Skeletal muscle cell (primary cell): ENCODE measurements at regions not wholly inside any gene's neighbourhood (a gene's known extent, or its start where the extent isn't known, plus 50 kb on each side); places are given as distances from the start of the nearest gene placed in this dataset.

ENCODE experiments used
- DNase-seq: peaks from one replicate; pipeline ENCODE4 v3.0.0-alpha.2; 2010; ENCODE audit warnings: low read depth
- H3K4me3 ChIP-seq: 2 replicates; pipeline ENCODE4 v1.5.1; 2011; ENCODE audit warnings: low read depth, mild to moderate bottlenecking, control low read depth, low read length, moderate library complexity

- no peak overlapping the region for H3K4me3 ChIP-seq
- DNase-seq, result no peak
Measured at GRCh38 chr18:8458546-8459215, 150.6 kb upstream of the RAB12 start.

GRCh38 chr18:8460748-8461147 is 148.5 kb upstream of the RAB12 start:
- DNase-seq, result no peak
- H3K4me3 ChIP-seq, result no peak overlapping the region

- H3K4me3 ChIP-seq, result no peak overlapping the region
- DNase-seq, result no peak
Measured at GRCh38 chr18:8461544-8461943, 147.7 kb upstream of the RAB12 start.

- DNase-seq, result no peak
- H3K4me3 ChIP-seq, result no peak overlapping the region
Measured at GRCh38 chr18:8462651-8463185, 146.5 kb upstream of the RAB12 start.

- DNase-seq, result no peak
- no peak overlapping the region for H3K4me3 ChIP-seq
Measured at GRCh38 chr18:8463791-8464190, 145.4 kb upstream of the RAB12 start.

GRCh38 chr18:8468191-8468590 is 141.0 kb upstream of the RAB12 start:
- H3K4me3 ChIP-seq, result no peak overlapping the region
- DNase-seq, result no peak

GRCh38 chr18:8468921-8469335 is 140.3 kb upstream of the RAB12 start:
- no peak for DNase-seq
- H3K4me3 ChIP-seq, result no peak overlapping the region

GRCh38 chr18:8469544-8470130 is 139.6 kb upstream of the RAB12 start:
- no peak for DNase-seq
- H3K4me3 ChIP-seq, result no peak overlapping the region

GRCh38 chr18:8471372-8471771 is 137.9 kb upstream of the RAB12 start:
- DNase-seq, result no peak
- H3K4me3 ChIP-seq, result no peak overlapping the region

GRCh38 chr18:8474661-8475060 is 134.6 kb upstream of the RAB12 start:
- no peak overlapping the region for H3K4me3 ChIP-seq
- DNase-seq, result no peak

GRCh38 chr18:8477615-8478014 is 131.6 kb upstream of the RAB12 start:
- no peak overlapping the region for H3K4me3 ChIP-seq
- no peak for DNase-seq

- H3K4me3 ChIP-seq, result no peak overlapping the region
- no peak for DNase-seq
Measured at GRCh38 chr18:8478166-8478967, 130.9 kb upstream of the RAB12 start.

GRCh38 chr18:8478968-8479370 is 130.3 kb upstream of the RAB12 start:
- DNase-seq, result no peak
- no peak overlapping the region for H3K4me3 ChIP-seq

GRCh38 chr18:8479789-8480188 is 129.4 kb upstream of the RAB12 start:
- no peak overlapping the region for H3K4me3 ChIP-seq
- no peak for DNase-seq

GRCh38 chr18:8480506-8481328 is 128.5 kb upstream of the RAB12 start:
- no peak for DNase-seq
- no peak overlapping the region for H3K4me3 ChIP-seq

- no peak for DNase-seq
Measured at GRCh38 chr18:8484951-8485350, 124.3 kb upstream of the RAB12 start.

GRCh38 chr18:8489761-8490160 is 119.5 kb upstream of the RAB12 start:
- H3K4me3 ChIP-seq, result no peak overlapping the region

More at GRCh38 chr18:8484951-8485350, 124.3 kb upstream of the RAB12 start:
- H3K4me3 ChIP-seq, result no peak overlapping the region

GRCh38 chr18:8491516-8491915 is 117.7 kb upstream of the RAB12 start:
- DNase-seq, result no peak
- H3K4me3 ChIP-seq, result no peak overlapping the region

More at GRCh38 chr18:8489761-8490160, 119.5 kb upstream of the RAB12 start:
- no peak for DNase-seq

- no peak for DNase-seq
Measured at GRCh38 chr18:8493141-8493540, 116.1 kb upstream of the RAB12 start.

GRCh38 chr18:8496186-8496585 is 113.1 kb upstream of the RAB12 start:
- DNase-seq, result no peak

More at GRCh38 chr18:8493141-8493540, 116.1 kb upstream of the RAB12 start:
- no peak overlapping the region for H3K4me3 ChIP-seq

More at GRCh38 chr18:8496186-8496585, 113.1 kb upstream of the RAB12 start:
- no peak overlapping the region for H3K4me3 ChIP-seq
